ENCODE measurements at regions not wholly inside any gene's neighbourhood (a gene's known extent, or its start where the extent isn't known, plus 50 kb on each side); places are given as distances from the start of the nearest gene placed in this dataset.

DNA sequence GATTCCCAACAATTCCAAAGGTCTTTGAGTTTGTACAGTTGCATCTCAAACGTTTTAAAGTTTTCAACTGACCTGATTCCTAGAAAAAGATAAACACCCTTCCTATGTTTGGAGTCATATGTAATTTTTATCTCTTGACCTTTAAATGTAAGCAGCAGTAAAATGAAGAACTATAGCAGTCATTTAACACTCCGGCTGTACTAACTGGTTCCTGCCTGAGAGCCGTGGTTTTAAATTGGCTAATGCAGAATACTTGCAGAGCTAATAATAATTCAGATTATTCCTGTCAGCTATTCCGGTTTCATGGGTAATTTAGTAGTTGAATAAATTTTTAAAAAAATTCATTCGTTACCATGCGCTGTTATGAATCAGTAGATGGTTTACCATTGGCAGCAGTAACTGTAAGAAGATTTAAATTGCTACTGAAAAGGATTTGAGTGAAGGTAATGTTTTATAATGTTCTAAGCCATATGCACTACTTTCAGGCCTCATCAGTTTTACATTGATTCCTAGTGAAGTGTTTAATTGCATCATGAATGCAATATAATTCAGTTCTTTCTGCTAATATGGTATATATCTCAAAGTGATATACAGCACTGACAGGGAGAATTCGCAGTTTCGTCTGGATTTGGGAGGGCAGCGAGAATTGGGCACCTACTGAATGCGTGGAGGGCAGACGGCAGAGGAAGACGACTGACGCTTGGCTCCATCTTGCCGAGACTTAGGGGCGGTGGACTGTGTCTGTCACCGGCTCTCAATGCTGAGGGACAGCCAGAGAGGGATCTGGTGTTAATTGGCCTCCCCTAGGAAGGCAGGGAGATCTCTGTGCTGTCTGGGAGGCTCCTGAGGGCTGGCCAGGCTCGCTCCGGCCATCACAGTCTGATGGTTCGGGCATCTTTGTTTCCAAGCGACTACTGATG is 217.7 kb downstream of the PHETA1 start:
- H3K27ac ChIP-seq = no peak overlapping the region
- TF ChIP-seq, protein P1, sequence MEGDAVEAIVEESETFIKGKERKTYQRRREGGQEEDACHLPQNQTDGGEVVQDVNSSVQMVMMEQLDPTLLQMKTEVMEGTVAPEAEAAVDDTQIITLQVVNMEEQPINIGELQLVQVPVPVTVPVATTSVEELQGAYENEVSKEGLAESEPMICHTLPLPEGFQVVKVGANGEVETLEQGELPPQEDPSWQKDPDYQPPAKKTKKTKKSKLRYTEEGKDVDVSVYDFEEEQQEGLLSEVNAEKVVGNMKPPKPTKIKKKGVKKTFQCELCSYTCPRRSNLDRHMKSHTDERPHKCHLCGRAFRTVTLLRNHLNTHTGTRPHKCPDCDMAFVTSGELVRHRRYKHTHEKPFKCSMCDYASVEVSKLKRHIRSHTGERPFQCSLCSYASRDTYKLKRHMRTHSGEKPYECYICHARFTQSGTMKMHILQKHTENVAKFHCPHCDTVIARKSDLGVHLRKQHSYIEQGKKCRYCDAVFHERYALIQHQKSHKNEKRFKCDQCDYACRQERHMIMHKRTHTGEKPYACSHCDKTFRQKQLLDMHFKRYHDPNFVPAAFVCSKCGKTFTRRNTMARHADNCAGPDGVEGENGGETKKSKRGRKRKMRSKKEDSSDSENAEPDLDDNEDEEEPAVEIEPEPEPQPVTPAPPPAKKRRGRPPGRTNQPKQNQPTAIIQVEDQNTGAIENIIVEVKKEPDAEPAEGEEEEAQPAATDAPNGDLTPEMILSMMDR (conservative IDR thresholded peaks at IDR 0.05) = no peak
- no peak for TF ChIP-seq ZFX (IDR thresholded peaks at IDR 0.05)

DNA sequence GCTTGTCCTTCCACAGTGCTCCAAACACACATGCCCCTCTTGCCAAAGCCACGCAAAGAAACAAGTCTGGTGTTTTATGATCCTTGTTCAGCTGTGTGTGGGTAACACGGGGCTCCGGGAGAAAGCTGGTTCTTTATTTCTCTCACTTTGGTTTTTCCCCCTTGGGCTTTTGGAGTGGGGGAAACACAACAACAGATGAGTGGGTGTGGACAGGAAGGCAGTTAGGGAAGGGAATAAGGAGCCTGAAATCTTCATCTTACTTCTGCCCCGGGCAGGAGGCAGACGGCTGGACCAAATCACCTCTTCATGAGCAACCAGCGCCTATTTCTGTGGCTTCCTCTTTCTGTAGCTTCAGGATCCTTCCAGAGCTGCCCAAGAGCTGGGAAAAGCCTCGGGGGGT is 218.5 kb downstream of the PHETA1 start:
- TF ChIP-seq, protein P1 (conservative IDR thresholded peaks at IDR 0.05) = no peak
- TF ChIP-seq ZFX (IDR thresholded peaks at IDR 0.05) = no peak
- H3K27ac ChIP-seq = no peak overlapping the region

DNA sequence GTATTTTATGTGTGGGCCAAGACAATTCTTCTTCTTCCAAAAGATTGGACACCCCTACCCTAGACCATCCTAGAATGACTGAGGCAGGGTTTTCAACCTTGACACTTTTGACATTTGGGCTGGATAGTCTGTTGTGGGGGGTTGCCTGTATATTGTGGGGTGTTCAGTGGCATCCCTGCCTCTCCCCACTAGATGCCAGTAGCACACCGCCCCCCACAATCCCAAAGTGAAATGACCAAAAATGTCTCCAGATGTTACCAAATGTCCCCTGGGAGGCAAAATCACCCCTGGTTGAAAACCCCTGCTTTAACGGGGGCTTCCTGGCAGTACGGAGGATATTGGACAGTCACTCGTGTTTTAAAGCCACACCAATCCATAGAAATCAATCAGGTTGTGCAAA is 219.6 kb downstream of the PHETA1 start:
- no peak overlapping the region for H3K27ac ChIP-seq
- TF ChIP-seq ZFX (IDR thresholded peaks at IDR 0.05) = no peak
- TF ChIP-seq, protein P1 (conservative IDR thresholded peaks at IDR 0.05) = no peak

DNA sequence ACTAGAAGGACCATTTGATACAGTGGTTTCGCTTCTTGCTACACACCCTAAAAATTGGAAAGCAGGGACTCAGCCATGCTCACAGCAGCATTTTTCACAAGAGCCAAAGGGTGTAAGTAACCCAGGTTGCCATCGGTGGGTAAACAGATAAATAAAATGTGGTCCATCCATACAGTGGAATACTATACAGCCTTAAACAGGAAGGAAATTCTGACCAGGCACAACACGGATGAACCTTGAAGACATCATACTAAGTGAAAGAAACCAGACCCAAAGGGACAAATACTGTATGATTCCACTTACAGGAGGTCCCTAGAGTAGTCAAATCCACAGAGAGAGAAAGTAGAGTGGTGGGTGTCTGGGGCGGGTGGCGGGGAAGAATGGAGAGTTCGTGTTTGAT is 220.9 kb downstream of the PHETA1 start:
- H3K27ac ChIP-seq = no peak overlapping the region
- TF ChIP-seq ZFX (IDR thresholded peaks at IDR 0.05) = no peak
- TF ChIP-seq, protein P1 (conservative IDR thresholded peaks at IDR 0.05) = no peak

DNA sequence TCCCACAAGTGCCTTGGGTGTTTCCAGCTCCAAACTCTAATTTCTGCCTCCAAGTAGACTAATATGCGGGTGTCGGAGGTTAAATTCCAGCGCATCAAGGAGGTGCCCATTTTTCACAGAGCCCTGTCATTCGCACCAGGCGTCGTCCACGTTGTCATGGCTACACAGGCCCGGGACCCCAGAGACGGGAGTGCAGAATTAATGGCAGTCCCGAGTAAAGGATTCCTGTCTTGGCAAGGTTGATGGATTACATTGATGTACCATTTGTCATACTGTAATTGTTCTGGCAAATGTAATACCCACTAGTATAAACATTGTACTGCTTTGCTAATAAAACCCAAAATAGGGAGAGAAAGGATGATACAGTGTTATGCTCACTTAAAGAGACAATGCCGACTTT is 222.9 kb upstream of the MYL2 start:
- no peak for TF ChIP-seq ZFX (IDR thresholded peaks at IDR 0.05)
- TF ChIP-seq, protein P1 (conservative IDR thresholded peaks at IDR 0.05) = no peak

DNA sequence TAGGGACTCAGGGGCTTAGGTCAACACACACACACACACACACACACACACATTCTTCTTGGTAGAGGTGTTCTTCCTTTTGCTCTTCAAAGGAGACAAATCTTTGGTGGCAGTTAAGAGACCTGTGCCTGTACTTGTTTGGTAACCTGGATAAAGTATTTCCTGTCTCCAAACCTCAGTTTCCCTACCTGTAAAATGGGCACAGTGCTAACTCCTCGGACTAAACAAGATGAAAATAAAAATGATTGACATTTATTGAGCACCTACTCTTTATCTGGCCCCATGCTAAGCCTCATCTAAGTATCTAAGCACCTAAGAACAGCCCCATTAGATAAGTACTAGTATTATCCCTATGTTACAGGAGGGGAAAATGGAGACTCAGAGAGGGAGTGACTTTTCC is 220.8 kb upstream of the MYL2 start:
- H3K27ac ChIP-seq = no peak overlapping the region
- TF ChIP-seq, protein P1 (conservative IDR thresholded peaks at IDR 0.05) = no peak
- TF ChIP-seq ZFX (IDR thresholded peaks at IDR 0.05) = no peak

More for the DNA sequence above, 222.9 kb upstream of the MYL2 start:
- H3K27ac ChIP-seq = no peak overlapping the region

DNA sequence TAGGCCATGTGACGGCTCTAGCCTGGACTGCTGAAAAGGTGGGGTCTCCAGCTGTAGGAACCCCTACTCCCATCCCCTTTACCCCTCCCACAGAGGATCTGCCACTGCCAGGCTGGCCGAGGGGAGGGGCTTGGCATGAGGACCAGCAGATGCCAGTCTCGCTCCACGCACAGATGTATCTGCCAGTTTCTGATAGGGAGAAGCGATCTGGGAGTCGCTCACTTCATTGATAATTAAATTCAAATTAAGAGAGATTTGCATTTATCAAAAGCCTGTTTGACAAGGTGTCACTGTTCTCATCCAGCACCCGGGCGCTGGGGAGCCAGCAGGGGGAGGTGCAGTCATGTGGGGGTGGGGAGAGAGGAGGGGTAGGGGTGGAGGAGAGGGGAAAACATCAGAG is 217.6 kb upstream of the MYL2 start:
- no peak for TF ChIP-seq ZFX (IDR thresholded peaks at IDR 0.05)
- TF ChIP-seq, protein P1 (conservative IDR thresholded peaks at IDR 0.05) = no peak
- H3K27ac ChIP-seq = no peak overlapping the region
